Neural cell (in vitro differentiated cells): ENCODE measurements at regions not wholly inside any gene's neighbourhood (a gene's known extent, or its start where the extent isn't known, plus 50 kb on each side); places are given as distances from the start of the nearest gene placed in this dataset.

Experiments used
- CTCF ChIP-seq: fragments of 450-650 bp; IDR thresholded peaks from 2 replicates; pipeline ENCODE4 v1.5.1; 2014; ENCODE audit warnings: antibody characterized with exemption, mild to moderate bottlenecking, moderate library complexity; ENCODE audit not compliant: poor library complexity, severe bottlenecking
- EP300 ChIP-seq: fragments of 450-650 bp; conservative IDR thresholded peaks from 2 replicates; pipeline ENCODE4 v1.6.1; 2014; ENCODE audit warnings: antibody characterized with exemption, mild to moderate bottlenecking, moderate library complexity; ENCODE audit not compliant: poor library complexity, severe bottlenecking
- EZH2 ChIP-seq: fragments of 200-600, 300-800 bp; shearing (Covaris generic), sonication (generic); IDR thresholded peaks from 2 replicates; pipeline ENCODE4 v1.6.1; 2014; ENCODE audit warnings: antibody characterized with exemption, low read length, borderline replicate concordance, mild to moderate bottlenecking; ENCODE audit not compliant: insufficient read depth, poor library complexity, severe bottlenecking
- MXI1 ChIP-seq: fragments of 450-650 bp; conservative IDR thresholded peaks from 2 replicates; pipeline ENCODE4 v1.6.1; 2014; ENCODE audit warnings: antibody characterized with exemption, mild to moderate bottlenecking; ENCODE audit not compliant: poor library complexity, severe bottlenecking
- POLR2AphosphoS5 ChIP-seq: IDR thresholded peaks from 2 replicates; pipeline ENCODE4 v1.6.1; 2012
- RAD21 ChIP-seq: fragments of 450-650 bp; conservative IDR thresholded peaks from 2 replicates; pipeline ENCODE4 v1.6.1; 2014; ENCODE audit warnings: antibody characterized with exemption, mild to moderate bottlenecking, moderate library complexity
- SMC3 ChIP-seq: fragments of 450-650 bp; conservative IDR thresholded peaks from 2 replicates; pipeline ENCODE4 v1.6.1; 2014; ENCODE audit warnings: antibody characterized with exemption, mild to moderate bottlenecking, moderate library complexity; ENCODE audit not compliant: poor library complexity
- TAF1 ChIP-seq: IDR thresholded peaks from 2 replicates; pipeline ENCODE4 v1.6.1; 2012; ENCODE audit warnings: low read depth
- TF ChIP-seq, protein P1 (sequence below): IDR thresholded peaks from 2 replicates; pipeline ENCODE4 v1.6.1; 2012; ENCODE audit warnings: borderline replicate concordance

DNA sequence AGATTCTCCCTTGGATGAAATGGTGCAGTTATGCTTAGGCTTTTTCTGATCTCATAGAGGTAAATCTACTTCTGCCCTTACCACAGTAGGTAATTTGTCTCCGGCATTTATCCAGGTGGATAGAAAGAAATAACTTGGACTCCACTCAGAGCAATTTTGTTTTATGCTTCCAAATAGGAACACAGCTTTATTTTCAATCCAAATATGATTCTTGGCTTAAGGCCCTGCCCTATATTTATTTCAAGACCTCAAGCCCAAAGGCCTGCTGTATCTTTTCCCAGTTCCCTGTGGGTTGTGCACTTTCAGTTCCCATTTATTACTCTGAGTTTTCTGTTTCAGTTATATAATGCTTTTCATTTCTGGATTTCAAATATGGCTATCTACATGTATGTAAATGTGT is 274.2 kb upstream of the SMC2 start:
- TF ChIP-seq CTCF (no peak), RAD21 (no peak), SMC3 (no peak), POLR2AphosphoS5 (no peak), EZH2 (no peak), TAF1 (no peak), EP300 (no peak), MXI1 (no peak)
- TF ChIP-seq, protein P1, sequence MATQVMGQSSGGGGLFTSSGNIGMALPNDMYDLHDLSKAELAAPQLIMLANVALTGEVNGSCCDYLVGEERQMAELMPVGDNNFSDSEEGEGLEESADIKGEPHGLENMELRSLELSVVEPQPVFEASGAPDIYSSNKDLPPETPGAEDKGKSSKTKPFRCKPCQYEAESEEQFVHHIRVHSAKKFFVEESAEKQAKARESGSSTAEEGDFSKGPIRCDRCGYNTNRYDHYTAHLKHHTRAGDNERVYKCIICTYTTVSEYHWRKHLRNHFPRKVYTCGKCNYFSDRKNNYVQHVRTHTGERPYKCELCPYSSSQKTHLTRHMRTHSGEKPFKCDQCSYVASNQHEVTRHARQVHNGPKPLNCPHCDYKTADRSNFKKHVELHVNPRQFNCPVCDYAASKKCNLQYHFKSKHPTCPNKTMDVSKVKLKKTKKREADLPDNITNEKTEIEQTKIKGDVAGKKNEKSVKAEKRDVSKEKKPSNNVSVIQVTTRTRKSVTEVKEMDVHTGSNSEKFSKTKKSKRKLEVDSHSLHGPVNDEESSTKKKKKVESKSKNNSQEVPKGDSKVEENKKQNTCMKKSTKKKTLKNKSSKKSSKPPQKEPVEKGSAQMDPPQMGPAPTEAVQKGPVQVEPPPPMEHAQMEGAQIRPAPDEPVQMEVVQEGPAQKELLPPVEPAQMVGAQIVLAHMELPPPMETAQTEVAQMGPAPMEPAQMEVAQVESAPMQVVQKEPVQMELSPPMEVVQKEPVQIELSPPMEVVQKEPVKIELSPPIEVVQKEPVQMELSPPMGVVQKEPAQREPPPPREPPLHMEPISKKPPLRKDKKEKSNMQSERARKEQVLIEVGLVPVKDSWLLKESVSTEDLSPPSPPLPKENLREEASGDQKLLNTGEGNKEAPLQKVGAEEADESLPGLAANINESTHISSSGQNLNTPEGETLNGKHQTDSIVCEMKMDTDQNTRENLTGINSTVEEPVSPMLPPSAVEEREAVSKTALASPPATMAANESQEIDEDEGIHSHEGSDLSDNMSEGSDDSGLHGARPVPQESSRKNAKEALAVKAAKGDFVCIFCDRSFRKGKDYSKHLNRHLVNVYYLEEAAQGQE, result no peak
